GM10266 (cell line): ENCODE measurements at regions not wholly inside any gene's neighbourhood (a gene's known extent, or its start where the extent isn't known, plus 50 kb on each side); places are given as distances from the start of the nearest gene placed in this dataset.
"Not testable (repeated sequence)": the region's sequence is repeated elsewhere in the genome, so short reads cannot be mapped to it uniquely, and the experiment has no call there.

ENCODE experiments used
- DNase-seq: peaks from one replicate; pipeline ENCODE4 v3.0.0; 2012; ENCODE audit errors: extremely low spot score
- CTCF ChIP-seq: IDR thresholded peaks from 2 replicates; pipeline ENCODE4 v1.5.1; 2012; ENCODE audit warnings: mild to moderate bottlenecking, low read depth; ENCODE audit not compliant: control insufficient read depth, insufficient read depth; ENCODE audit errors: missing control alignments

- no peak for TF ChIP-seq CTCF
Observed at GRCh38 chr3:59234884-59235633, 185.2 kb upstream of the CFAP20DC start.

GRCh38 chr3:59230379-59230778 lies 180.6 kb upstream of the CFAP20DC start:
- not testable (repeated sequence) for DNase-seq

More at GRCh38 chr3:59234884-59235633, 185.2 kb upstream of the CFAP20DC start:
- no peak for DNase-seq

- no peak for TF ChIP-seq CTCF
Observed at GRCh38 chr3:59213860-59214259, 164.0 kb upstream of the CFAP20DC start.

GRCh38 chr3:59212128-59212779 lies 162.4 kb upstream of the CFAP20DC start:
- peak; percentile 64 for TF ChIP-seq CTCF
- peak; percentile 48 for DNase-seq

More at GRCh38 chr3:59213860-59214259, 164.0 kb upstream of the CFAP20DC start:
- no peak for DNase-seq

- TF ChIP-seq CTCF: no peak
- DNase-seq: no peak
Observed at GRCh38 chr3:59210260-59210659, 160.4 kb upstream of the CFAP20DC start.

GRCh38 chr3:59192473-59192872 lies 142.6 kb upstream of the CFAP20DC start:
- TF ChIP-seq CTCF: no peak
- DNase-seq: no peak

GRCh38 chr3:59191651-59192050 lies 141.8 kb upstream of the CFAP20DC start:
- no peak for TF ChIP-seq CTCF
- no peak for DNase-seq
